GM19023 (cell line): ENCODE measurements at regions not wholly inside any gene's neighbourhood (a gene's known extent, or its start where the extent isn't known, plus 50 kb on each side); places are given as distances from the start of the nearest gene placed in this dataset.
A peak's percentile ranks its signal among the peaks of the same experiment; 100 is the strongest.

Experiments used
- ATAC-seq: cut with Tn5 transposase; IDR thresholded peaks from one replicate; pipeline ENCODE4 v1.9.1; 2021; ENCODE audit warnings: mild to moderate bottlenecking, moderate library complexity; ENCODE audit not compliant: unreplicated experiment

- ATAC-seq = no peak
Observed at GRCh38 chr14:22391908-22392565, 197.0 kb downstream of the DAD1 start.

DNA sequence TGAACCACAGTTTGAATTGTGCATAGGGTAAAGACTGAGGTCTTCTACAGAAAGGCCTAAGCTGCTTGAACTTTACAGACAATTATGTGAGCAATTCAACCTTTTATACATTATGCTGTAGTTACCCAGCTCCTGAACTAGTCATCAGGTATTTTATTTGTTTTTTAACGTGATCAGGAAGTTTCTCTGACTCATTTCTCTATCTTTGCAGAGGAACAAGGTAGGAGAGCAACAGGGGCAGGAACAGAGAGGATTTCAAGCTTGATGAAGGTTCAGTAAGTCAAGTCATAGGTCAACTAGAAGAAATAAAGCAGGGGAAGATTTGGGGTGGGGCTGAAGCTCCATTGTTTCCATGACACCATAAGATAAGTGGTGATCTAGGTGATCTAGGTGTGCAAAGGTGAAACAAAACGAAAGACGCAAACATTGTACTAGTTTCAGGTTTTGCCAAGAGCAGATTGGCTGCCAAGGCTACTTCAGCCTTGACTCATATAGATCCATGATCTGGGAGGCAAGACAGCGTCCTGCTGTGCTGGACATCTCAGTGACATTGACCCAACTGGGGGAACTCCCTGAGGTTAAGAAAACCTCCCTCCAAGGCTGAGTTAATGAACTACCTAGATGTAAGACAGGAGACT lies 198.1 kb downstream of the DAD1 start:
- ATAC-seq = no peak

- no peak for ATAC-seq
Observed at GRCh38 chr14:22390195-22390594, 198.8 kb downstream of the DAD1 start.

DNA sequence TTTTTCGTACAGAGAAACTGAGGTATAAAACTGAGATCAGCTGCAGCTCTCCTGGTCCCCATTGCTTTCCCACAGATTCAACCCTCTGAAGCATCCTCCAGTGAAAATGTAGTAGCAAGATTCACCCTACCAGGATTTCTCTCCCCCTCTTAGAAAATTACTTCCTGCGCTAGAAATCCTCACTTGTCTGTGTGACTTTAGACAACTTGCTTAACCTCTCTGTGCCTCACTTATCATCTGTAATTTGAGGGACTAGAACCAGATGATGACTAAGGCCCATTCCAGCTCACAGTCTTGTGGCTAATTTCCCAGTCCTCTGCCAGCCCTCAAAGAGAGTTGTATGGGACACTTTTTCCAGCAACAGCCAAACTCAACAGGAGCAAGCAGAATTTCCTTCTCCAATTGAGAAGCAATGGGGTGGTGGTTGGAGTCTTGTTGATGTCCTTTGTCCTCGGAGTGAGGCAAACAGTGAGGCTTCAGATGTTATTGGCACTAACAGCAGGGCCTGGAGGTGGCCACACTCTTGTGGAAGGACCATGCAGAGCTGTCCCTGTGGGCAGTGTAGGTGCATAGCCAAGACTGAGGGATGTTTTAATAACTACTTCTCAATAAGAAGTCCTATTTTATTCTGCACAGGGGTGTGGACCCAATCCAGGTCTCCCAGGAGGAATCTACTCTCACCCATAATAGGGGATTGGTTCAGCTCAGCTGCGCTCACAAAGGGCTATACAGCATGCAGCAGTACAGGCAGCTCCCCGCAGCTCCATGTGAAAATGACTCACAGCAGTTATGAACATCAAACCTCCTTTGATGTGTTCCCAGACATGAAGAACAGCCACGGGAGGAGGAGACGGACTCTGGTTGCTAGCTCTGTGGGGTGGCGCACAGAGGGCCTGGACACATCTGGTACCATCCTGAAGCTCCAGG lies 200.1 kb downstream of the DAD1 start:
- ATAC-seq = no peak

- no peak for ATAC-seq
Observed at GRCh38 chr14:22387776-22388241, 201.2 kb downstream of the DAD1 start.

DNA sequence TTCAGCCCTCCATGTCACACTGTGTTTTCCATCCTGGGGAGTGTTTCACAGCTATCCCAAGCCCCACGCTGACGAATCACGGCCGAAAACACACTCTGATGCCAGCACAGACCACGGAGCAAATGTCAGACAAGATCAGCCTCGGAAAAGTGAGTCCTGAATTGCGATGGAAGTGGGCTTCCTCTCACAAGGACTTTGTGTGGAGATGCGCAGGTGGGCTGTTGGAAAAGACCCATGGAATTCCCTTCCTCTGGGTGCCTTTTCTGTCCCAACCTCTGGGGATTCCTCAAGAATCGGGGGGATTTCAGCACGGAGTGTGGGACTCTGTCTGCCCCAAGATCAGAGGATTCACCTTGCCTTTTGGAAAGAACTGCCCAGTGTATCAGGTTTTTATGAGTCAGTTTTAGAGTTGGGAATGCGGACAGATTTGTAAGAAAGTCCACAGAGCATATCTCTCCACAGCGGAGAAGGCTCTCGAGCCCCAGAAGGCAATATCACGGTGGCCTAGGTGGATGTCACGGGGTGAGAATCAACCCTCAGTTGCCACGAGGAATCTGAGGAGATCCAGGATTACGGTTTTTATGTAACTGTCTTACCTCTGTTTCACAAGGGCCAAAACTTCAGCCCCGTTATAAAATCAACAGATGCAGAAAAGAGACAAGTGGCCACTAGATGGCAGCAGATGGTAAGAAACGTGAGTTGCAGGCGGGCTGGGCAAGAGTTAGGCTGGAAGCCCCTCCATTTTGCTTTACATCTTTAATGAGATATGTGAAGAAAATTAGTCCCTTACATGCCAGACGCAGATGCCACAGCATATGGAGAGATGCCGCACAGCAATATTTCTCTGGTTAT lies 201.9 kb downstream of the DAD1 start:
- ATAC-seq = no peak

DNA sequence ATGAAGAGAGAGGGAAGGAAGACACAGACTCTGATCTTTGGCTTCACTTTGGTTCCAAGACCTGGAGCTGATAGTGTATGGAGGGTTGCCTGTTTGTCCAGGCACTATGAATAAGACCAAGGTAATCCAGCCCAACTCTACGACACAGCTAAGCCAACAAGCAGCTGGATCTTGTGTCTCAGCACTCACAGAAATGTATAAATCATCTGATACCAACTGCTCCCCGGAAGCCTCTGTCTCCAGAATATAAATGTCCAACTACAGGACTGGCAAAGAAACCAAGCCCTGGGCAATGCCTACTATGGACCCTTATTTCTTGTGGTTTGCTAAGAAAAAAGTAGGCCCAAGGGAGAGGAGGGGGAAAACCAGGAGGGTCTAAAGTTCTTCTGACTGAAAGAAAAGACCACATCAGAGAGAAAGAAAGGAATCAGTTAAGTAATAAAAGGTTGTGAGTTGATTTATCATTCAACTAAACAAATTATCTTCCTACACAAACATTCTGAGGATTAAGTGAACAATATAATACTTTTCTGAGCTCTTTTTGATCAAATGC lies 204.0 kb downstream of the DAD1 start:
- ATAC-seq = no peak

GRCh38 chr14:22384167-22384549 lies 204.9 kb downstream of the DAD1 start:
- no peak for ATAC-seq

GRCh38 chr14:22383515-22384166 lies 205.4 kb downstream of the DAD1 start:
- ATAC-seq = peak; percentile 56

- no peak for ATAC-seq
Observed at GRCh38 chr14:22382955-22383354, 206.1 kb downstream of the DAD1 start.

GRCh38 chr14:22382395-22382794 lies 206.6 kb downstream of the DAD1 start:
- ATAC-seq = no peak

DNA sequence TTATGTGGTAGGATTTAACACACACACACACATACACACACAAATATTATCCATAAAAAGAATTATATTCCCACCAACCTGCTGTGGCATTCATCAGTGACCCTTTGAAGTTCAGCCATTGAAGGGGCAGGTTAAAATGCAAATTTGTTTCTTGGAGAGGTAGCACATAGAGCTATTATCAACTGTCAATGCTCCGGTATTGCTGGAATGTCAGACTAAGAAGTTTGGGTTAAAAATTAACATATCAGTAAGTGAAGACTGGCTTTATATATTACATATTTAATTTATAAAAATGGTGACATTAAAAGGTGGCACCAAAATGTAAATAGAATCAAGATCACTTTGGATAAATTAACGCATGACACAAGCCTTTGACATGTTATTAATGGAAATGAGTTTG lies 207.3 kb downstream of the DAD1 start:
- no peak for ATAC-seq

DNA sequence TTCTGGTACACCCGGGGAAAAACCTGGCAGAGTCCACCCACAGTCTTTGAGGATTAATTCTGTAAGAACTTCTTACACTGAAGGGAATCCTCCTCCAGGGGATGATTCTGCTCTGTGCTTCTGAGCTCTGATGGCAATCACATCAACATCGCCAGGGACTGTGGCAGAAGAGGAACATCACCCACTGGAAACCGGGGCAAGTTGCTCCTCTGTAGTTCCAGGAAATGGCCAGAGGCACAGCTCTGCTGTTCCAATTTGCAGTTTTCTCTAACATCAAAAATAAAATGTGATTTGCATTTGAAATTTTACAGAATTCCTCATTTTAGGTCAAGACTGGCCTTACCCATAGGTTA lies 207.6 kb downstream of the DAD1 start:
- no peak for ATAC-seq

GRCh38 chr14:22380571-22381407 lies 208.2 kb downstream of the DAD1 start:
- ATAC-seq = no peak

GRCh38 chr14:22379727-22380126 lies 209.3 kb downstream of the DAD1 start:
- ATAC-seq = no peak

GRCh38 chr14:22378181-22378580 lies 210.8 kb downstream of the DAD1 start:
- ATAC-seq = no peak

DNA sequence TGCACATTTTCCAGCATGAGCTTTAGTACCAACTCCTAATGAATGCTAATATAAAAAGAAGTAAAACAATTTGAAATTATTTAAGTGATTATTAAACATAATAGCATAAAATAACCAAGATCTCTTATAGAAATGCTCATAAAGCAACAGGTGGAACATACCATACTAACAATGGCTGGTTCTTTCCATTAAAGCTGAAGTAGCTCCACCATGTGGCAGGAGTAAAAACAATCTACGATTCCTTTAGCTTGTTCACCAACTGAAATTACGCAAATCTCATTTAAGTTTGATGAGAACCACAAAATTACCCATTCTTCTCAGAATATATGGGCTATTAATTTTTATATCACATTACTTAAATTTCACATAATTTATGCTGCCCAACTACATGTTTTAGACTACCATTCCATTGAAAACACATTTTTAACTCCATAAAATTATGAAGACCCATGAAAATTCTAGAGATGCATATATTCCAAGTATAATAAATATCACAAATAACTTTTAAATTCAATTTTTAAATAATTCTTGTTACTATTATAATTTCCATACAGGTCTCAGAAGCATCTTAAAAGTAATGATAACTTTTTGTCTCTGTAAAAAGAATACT lies 213.6 kb downstream of the DAD1 start:
- no peak for ATAC-seq

DNA sequence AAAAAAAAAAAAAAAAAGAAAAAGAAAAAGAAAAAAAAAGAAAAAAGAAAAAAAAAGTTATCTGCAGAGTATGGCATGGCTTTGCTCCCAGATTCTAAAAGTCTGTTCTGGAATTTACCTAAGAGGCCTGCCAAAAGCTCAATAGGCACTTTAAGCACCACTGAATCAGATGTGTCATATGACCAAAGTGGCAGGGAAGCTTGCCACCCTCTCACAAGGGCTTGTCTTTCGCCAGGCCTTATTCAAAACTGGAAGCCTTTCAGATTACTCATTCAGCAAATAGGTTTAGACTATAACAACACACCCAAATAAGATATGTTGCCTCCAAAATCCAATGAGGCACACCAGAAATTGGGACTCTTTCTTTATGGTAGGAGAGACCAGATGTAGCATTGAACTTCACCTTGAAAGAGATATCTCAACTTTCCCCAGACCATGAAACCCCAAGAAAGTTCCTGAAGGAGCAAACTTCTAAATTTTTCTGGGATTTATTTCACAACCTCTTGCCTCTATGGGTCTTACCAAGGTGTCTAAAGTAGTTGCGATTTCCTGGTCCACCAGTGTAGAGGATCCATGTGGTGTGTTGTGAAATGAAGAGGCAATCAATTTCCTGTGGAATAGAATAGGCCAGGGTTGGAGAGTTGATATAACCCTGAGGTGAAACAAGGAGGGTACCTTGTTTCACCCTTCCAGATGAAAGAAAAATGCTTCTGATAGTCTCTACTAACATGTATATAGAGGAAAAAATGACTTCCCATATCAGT lies 218.8 kb downstream of the DAD1 start:
- ATAC-seq = no peak
